IPS-20b (cell line): ENCODE measurements at regions not wholly inside any gene's neighbourhood (a gene's known extent, or its start where the extent isn't known, plus 50 kb on each side); places are given as distances from the start of the nearest gene placed in this dataset.
"Not testable (repeated sequence)": the region's sequence is repeated elsewhere in the genome, so short reads cannot be mapped to it uniquely, and the experiment has no call there.

ENCODE experiments used
- H3K27ac ChIP-seq: one replicate; pipeline ENCODE4 v1.5.1; 2013; ENCODE audit warnings: low read length
- H3K27me3 ChIP-seq: 2 replicates; pipeline ENCODE4 v1.6.1; 2013; ENCODE audit warnings: mild to moderate bottlenecking, low read length, inconsistent platforms; ENCODE audit not compliant: insufficient read depth
- H3K36me3 ChIP-seq: 2 replicates; pipeline ENCODE4 v1.6.1; 2013; ENCODE audit warnings: low read depth, mild to moderate bottlenecking, inconsistent platforms, low read length, moderate library complexity; ENCODE audit not compliant: insufficient read depth
- H3K4me1 ChIP-seq: 2 replicates; pipeline ENCODE4 v1.6.1; 2013; ENCODE audit warnings: mild to moderate bottlenecking, control low read depth, inconsistent platforms, low read length, moderate library complexity; ENCODE audit not compliant: insufficient read depth
- H3K4me3 ChIP-seq: 2 replicates; pipeline ENCODE4 v1.5.1; 2013; ENCODE audit warnings: mild to moderate bottlenecking, low read length, inconsistent platforms
- H3K9ac ChIP-seq: 2 replicates; pipeline ENCODE4 v1.6.1; 2013; ENCODE audit warnings: low read depth, mild to moderate bottlenecking, inconsistent platforms, low read length, moderate library complexity
- H3K9me3 ChIP-seq: 2 replicates; pipeline ENCODE4 v1.6.1; 2013; ENCODE audit warnings: mild to moderate bottlenecking, low read depth, low read length, inconsistent platforms; ENCODE audit not compliant: insufficient read depth

DNA sequence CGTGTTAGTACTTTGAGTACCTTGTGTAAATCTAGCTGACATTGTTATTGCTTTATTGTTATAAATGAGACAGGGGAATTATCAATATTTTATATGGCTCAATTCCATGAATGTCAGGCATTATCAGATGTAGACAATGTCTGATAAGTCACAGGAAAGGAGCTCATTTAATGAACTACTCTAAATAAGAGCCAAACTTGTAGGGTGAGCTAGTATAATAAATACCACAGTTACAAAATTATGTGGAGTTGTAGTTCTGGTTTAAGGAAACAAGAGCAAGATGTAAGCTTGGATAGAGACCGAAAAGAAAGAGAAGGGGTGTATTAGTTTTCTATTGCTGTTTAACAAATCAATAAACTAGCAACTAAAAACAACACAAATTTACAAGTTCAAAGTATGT, 891.8 kb upstream of the SLITRK1 start:
- Histone ChIP-seq H3K27me3 (no peaks in the 10 kb centered on the region), H3K9ac (no peak overlapping the region), H3K4me1 (no peaks in the 10 kb centered on the region), H3K4me3 (no peak overlapping the region), H3K9me3 (no peaks in the 10 kb centered on the region), H3K36me3 (no peaks in the 10 kb centered on the region), H3K27ac (no peak overlapping the region)

- no peaks in the 10 kb centered on the region for H3K36me3 ChIP-seq
Observed at GRCh38 chr13:84760956-84761355, 878.7 kb upstream of the SLITRK1 start.

DNA sequence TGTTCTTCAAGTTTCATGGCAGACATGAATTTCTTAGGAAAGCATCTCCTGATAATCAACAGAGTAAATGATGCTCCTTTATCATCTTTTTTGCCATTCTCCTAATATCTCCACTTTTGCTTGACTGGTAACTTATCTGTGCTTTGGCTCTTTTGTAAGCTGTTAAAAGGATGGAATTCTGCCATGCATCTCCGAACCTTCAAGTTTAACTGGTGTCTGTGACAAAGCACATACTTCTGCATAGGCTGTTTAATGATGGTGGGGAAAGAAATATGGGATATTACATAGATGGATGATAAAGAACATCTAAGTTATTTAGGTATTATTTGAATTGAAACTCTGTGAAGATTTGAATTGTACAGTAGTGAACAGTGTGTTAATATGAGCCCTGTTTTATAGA, 866.9 kb upstream of the SLITRK1 start:
- Histone ChIP-seq H3K4me3 (no peak overlapping the region), H3K4me1 (no peaks in the 10 kb centered on the region), H3K9me3 (no peaks in the 10 kb centered on the region), H3K27ac (no peak overlapping the region), H3K27me3 (no peaks in the 10 kb centered on the region), H3K36me3 (no peaks in the 10 kb centered on the region), H3K9ac (no peak overlapping the region)

More at GRCh38 chr13:84760956-84761355, 878.7 kb upstream of the SLITRK1 start:
- no peaks in the 10 kb centered on the region for H3K4me1 ChIP-seq
- no peak overlapping the region for H3K9ac ChIP-seq
- no peaks in the 10 kb centered on the region for H3K9me3 ChIP-seq
- no peak overlapping the region for H3K4me3 ChIP-seq
- H3K27ac ChIP-seq, result no peak overlapping the region
- no peaks in the 10 kb centered on the region for H3K27me3 ChIP-seq

DNA sequence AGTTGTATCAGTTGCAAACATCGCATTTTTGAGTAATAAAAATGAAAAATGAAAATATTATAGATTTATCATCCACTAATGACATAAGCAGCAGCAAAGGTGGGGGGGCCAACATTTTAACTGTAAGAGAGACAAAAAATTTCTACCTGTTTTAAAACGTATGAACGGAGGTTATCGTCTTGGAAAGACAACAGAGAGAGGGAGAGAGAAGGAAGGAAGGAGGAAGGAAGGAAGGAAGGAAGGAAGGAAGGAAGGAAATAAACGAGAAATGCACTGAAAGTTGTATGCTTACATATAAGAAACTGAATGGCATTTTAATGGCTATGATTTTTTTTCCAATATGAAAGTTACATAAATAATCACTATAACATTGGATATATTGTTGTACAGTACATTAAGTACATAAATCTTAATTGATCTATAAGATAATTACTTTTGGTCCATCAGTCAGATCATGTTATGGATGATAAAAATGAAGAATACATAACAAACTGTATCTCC, 862.8 kb upstream of the SLITRK1 start:
- Histone ChIP-seq H3K9ac (no peak overlapping the region), H3K27me3 (no peaks in the 10 kb centered on the region), H3K36me3 (no peaks in the 10 kb centered on the region)

GRCh38 chr13:84744203-84744602, 861.9 kb upstream of the SLITRK1 start:
- no peak overlapping the region for H3K4me3 ChIP-seq
- no peak overlapping the region for H3K9ac ChIP-seq
- H3K9me3 ChIP-seq, result no peaks in the 10 kb centered on the region
- no peaks in the 10 kb centered on the region for H3K4me1 ChIP-seq
- H3K27ac ChIP-seq, result no peak overlapping the region
- H3K36me3 ChIP-seq, result no peaks in the 10 kb centered on the region
- no peaks in the 10 kb centered on the region for H3K27me3 ChIP-seq

More for the DNA sequence above, 862.8 kb upstream of the SLITRK1 start:
- no peaks in the 10 kb centered on the region for H3K4me1 ChIP-seq
- H3K27ac ChIP-seq, result no peak overlapping the region
- no peak overlapping the region for H3K4me3 ChIP-seq
- H3K9me3 ChIP-seq, result no peaks in the 10 kb centered on the region

- Histone ChIP-seq H3K27ac (no peak overlapping the region), H3K4me1 (no peaks in the 10 kb centered on the region), H3K4me3 (no peak overlapping the region), H3K36me3 (no peaks in the 10 kb centered on the region), H3K9me3 (no peaks in the 10 kb centered on the region), H3K27me3 (no peaks in the 10 kb centered on the region), H3K9ac (no peak overlapping the region)
Observed at GRCh38 chr13:84741253-84741652, 859.0 kb upstream of the SLITRK1 start.

DNA sequence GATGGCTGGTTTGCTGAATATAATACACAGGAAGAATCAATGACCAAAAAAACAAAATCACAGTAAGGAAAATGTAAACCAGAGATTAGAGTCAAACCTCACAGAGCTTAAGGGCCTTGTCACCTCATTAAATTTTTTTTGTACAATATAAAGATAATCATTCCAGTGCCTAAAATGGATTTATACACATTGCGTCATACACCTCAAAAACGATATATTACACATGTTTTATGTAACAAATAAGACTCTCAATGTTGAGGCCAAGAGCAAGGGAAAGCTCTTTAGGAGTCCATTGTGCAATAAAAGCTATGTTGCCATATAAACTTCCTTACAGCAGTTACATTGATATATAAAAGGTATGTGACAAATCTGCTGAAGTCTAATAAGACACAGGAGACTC, 856.7 kb upstream of the SLITRK1 start:
- Histone ChIP-seq H3K36me3 (no peaks in the 10 kb centered on the region), H3K9me3 (no peaks in the 10 kb centered on the region), H3K9ac (no peak overlapping the region), H3K27me3 (no peaks in the 10 kb centered on the region), H3K27ac (no peak overlapping the region), H3K4me1 (no peaks in the 10 kb centered on the region), H3K4me3 (no peak overlapping the region)

- Histone ChIP-seq H3K4me1 (no peaks in the 10 kb centered on the region), H3K4me3 (no peak overlapping the region), H3K9ac (no peak overlapping the region), H3K27me3 (no peaks in the 10 kb centered on the region), H3K27ac (no peak overlapping the region), H3K36me3 (no peaks in the 10 kb centered on the region), H3K9me3 (no peaks in the 10 kb centered on the region)
Observed at GRCh38 chr13:84737661-84738060, 855.4 kb upstream of the SLITRK1 start.

DNA sequence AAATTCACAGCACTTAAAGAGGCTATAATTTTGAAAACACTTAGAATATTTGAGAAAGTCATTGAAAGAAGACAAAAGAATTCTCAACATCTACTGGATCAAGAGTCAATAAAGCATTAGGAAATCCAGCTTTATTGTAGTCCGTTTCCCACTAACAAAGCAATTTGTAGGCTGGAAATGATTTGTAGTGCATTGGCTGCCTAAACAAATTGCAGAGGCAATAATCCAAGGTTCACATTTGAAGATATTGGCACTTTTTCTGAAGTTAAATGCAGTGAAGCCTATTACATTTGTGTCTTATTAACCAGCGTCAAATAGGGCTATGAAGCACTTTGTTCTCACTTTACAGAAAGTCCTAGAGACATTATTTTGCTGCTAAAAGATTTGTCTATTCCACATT, 848.1 kb upstream of the SLITRK1 start:
- Histone ChIP-seq H3K36me3 (no peaks in the 10 kb centered on the region), H3K27me3 (no peaks in the 10 kb centered on the region), H3K4me1 (no peaks in the 10 kb centered on the region), H3K9ac (no peak overlapping the region), H3K27ac (no peak overlapping the region), H3K4me3 (no peak overlapping the region), H3K9me3 (no peaks in the 10 kb centered on the region)

GRCh38 chr13:84705982-84706710, 823.9 kb upstream of the SLITRK1 start:
- Histone ChIP-seq H3K36me3 (no peaks in the 10 kb centered on the region), H3K9ac (no peak overlapping the region), H3K27me3 (no peaks in the 10 kb centered on the region)

GRCh38 chr13:84702174-84702573, 819.9 kb upstream of the SLITRK1 start:
- H3K9ac ChIP-seq, result no peak overlapping the region

More at GRCh38 chr13:84705982-84706710, 823.9 kb upstream of the SLITRK1 start:
- Histone ChIP-seq H3K9me3 (no peaks in the 10 kb centered on the region), H3K4me1 (no peaks in the 10 kb centered on the region), H3K4me3 (no peak overlapping the region), H3K27ac (no peak overlapping the region)

DNA sequence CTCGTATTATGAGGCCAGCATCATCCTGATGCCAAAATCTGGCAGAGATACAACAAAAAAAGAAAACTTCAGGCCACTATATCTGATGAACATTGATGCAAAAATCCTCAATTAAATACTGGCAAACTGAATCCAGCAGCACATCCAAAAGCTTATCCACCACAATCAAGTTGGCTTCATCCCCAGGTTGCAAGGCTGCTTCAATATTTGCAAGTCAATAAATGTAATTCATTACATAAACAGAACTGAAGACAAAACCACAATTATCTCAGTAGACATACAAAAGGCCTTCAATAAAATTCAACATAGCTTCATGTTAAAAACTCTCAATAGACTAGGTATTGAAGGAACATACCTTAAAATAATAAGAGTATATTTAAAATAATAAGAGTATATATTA, 815.3 kb upstream of the SLITRK1 start:
- not testable (repeated sequence) for H3K36me3 ChIP-seq, H3K9me3 ChIP-seq, H3K4me3 ChIP-seq, H3K27me3 ChIP-seq, H3K27ac ChIP-seq, H3K9ac ChIP-seq, H3K4me1 ChIP-seq

More at GRCh38 chr13:84702174-84702573, 819.9 kb upstream of the SLITRK1 start:
- H3K27me3 ChIP-seq, result no peaks in the 10 kb centered on the region
- no peaks in the 10 kb centered on the region for H3K36me3 ChIP-seq
- no peak overlapping the region for H3K27ac ChIP-seq
- no peaks in the 10 kb centered on the region for H3K4me1 ChIP-seq
- no peak overlapping the region for H3K4me3 ChIP-seq
- H3K9me3 ChIP-seq, result no peaks in the 10 kb centered on the region
